ENCODE measurements at regions not wholly inside any gene's neighbourhood (a gene's known extent, or its start where the extent isn't known, plus 50 kb on each side); places are given as distances from the start of the nearest gene placed in this dataset.

DNA sequence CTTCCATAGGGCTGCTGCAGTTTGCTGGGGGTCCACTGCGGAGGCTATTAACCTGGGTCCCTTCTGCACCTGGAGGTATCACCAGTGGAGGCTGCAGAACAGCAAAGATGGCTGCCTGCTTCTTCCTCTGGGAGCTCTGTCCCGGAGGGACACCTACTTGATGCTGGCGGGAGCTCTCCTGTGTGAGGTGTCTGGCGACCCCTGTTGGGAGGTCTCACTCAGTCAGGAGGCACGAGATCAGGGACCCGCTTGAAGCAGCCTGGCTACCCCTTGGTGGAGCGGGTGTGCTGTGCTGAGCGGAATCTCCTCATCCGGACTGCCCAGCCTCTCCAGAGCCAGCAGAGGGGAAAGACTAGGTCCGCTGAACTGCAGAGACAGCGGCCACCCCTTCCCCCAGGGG, 56.0 kb upstream of the CTXND1 start:
- TF ChIP-seq, protein P1, sequence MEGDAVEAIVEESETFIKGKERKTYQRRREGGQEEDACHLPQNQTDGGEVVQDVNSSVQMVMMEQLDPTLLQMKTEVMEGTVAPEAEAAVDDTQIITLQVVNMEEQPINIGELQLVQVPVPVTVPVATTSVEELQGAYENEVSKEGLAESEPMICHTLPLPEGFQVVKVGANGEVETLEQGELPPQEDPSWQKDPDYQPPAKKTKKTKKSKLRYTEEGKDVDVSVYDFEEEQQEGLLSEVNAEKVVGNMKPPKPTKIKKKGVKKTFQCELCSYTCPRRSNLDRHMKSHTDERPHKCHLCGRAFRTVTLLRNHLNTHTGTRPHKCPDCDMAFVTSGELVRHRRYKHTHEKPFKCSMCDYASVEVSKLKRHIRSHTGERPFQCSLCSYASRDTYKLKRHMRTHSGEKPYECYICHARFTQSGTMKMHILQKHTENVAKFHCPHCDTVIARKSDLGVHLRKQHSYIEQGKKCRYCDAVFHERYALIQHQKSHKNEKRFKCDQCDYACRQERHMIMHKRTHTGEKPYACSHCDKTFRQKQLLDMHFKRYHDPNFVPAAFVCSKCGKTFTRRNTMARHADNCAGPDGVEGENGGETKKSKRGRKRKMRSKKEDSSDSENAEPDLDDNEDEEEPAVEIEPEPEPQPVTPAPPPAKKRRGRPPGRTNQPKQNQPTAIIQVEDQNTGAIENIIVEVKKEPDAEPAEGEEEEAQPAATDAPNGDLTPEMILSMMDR (IDR thresholded peaks at IDR 0.05) = no peak
- Histone ChIP-seq H3K79me2 (no peaks in the 10 kb centered on the region), H3K4me2 (ENCODE audit: low read length) (no peak overlapping the region), H3K36me3 (ENCODE audit: control insufficient read depth, insufficient read depth, low read length) (no peaks in the 10 kb centered on the region), H3K9ac (no peak overlapping the region), H3K27me3 (ENCODE audit: control insufficient read depth, insufficient read depth, low read length) (no peaks in the 10 kb centered on the region), H3K9me3 (ENCODE audit: control insufficient read depth, low read length) (no peaks in the 10 kb centered on the region), H2AFZ (no peak overlapping the region), H3K27ac (no peak overlapping the region), H3K4me3 (ENCODE audit: low read depth, low read length) (no peak overlapping the region), H3K4me1 (no peaks in the 10 kb centered on the region)

DNA sequence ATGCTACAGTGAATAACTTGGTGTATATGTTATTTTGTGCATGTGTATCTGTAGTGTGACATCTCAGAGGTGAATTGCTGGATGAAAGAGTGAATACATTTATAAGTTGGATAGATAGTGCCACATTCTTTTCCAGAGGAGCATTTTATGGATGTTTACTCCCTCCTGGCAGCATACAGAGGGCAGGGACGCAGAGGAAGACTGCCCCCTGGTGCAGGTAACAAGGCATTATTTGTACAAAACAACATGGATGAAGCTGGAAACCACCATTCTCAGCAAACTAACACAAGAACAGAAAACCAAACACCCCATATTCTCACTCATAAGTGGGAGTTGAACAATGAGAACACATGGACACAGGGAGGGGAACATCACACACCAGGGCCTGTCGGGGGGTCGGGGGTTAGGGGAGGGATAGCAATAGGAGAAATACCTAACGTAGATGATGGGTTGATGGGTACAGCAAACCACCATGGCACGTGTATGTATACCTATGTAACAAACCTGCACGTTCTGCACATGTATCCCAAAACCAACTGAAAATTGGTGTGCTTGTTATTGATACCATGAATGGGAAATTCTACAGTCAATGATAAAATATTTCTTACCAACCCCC, 57.9 kb upstream of the CTXND1 start:
- no peaks in the 10 kb centered on the region for H3K4me1 ChIP-seq
- H2AFZ ChIP-seq = no peak overlapping the region
- H3K36me3 ChIP-seq (ENCODE audit: control insufficient read depth, insufficient read depth, low read length) = no peaks in the 10 kb centered on the region
- H3K4me2 ChIP-seq (ENCODE audit: low read length) = no peak overlapping the region
- TF ChIP-seq, protein P1 (IDR thresholded peaks at IDR 0.05) = peak; percentile 17
- H3K27ac ChIP-seq = no peak overlapping the region
- H3K27me3 ChIP-seq (ENCODE audit: control insufficient read depth, insufficient read depth, low read length) = no peaks in the 10 kb centered on the region
- no peak overlapping the region for H3K4me3 ChIP-seq (ENCODE audit: low read depth, low read length)
- H3K9ac ChIP-seq = no peak overlapping the region
- H3K9me3 ChIP-seq (ENCODE audit: control insufficient read depth, low read length) = no peaks in the 10 kb centered on the region
- no peaks in the 10 kb centered on the region for H3K79me2 ChIP-seq

DNA sequence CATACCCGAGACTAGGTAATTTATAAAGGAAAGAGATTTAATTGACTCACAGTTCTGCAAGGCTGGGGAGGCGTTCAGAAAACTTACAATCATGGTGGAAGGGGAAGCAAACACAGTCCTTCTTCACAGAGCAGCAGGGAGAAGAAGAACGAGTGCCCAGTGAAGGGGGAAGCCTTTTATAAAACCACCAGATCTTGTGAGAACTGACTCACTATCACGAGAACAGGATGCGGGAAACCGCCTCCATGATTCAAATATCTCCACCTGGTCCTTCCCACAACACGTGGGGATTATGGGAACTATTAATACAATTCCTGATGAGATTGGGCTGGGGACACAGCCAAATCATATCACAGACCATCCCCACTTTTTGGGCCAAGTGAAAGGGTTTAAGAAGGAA, 58.8 kb upstream of the CTXND1 start:
- Histone ChIP-seq H3K4me2 (ENCODE audit: low read length) (no peak overlapping the region), H3K27me3 (ENCODE audit: control insufficient read depth, insufficient read depth, low read length) (no peaks in the 10 kb centered on the region), H3K27ac (no peak overlapping the region), H3K4me3 (ENCODE audit: low read depth, low read length) (no peak overlapping the region), H3K9ac (no peak overlapping the region), H3K9me3 (ENCODE audit: control insufficient read depth, low read length) (no peaks in the 10 kb centered on the region), H2AFZ (no peak overlapping the region), H3K79me2 (no peaks in the 10 kb centered on the region), H3K36me3 (ENCODE audit: control insufficient read depth, insufficient read depth, low read length) (no peaks in the 10 kb centered on the region), H3K4me1 (no peaks in the 10 kb centered on the region)
- TF ChIP-seq, protein P1 (IDR thresholded peaks at IDR 0.05) = no peak

DNA sequence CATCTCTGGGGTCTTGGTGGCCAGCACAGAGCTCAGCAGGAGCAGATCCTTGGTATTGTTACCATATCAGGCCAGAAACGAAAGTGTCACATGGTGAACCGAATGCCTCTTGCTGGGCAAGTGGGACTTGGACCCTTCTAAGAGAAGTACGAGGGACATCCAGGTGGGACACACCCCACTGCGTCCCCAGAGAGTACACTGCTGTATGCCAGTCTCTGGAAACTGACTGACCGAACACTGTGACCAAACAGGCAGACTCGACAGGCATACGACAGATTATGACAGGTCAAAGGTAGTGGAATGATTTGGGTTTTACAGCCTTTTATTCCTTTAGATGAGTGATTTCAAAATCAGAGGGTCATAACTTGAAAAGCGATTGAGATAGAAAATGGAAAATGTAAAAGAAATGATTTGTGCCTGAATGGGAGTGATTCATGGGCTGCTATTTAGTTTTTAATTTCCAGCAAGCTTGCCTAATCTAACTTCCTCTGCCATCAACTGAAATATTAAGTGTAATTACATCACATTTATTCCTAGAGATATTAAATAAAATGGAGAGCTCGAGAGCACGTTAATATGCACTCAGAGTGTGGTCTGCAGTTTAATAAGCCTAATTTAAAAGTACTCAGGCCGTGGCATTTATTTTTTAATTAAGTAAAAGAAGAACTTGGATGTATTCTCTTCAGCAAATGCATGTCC, 63.4 kb upstream of the CTXND1 start:
- H3K36me3 ChIP-seq (ENCODE audit: control insufficient read depth, insufficient read depth, low read length) = no peaks in the 10 kb centered on the region
- TF ChIP-seq, protein P1 (IDR thresholded peaks at IDR 0.05) = no peak

More for the DNA sequence above, 63.4 kb upstream of the CTXND1 start:
- Histone ChIP-seq H3K27ac (no peak overlapping the region), H3K4me1 (no peaks in the 10 kb centered on the region), H3K9me3 (ENCODE audit: control insufficient read depth, low read length) (no peaks in the 10 kb centered on the region), H3K79me2 (no peaks in the 10 kb centered on the region), H3K9ac (no peak overlapping the region), H2AFZ (no peak overlapping the region), H3K27me3 (ENCODE audit: control insufficient read depth, insufficient read depth, low read length) (no peaks in the 10 kb centered on the region), H3K4me3 (ENCODE audit: low read depth, low read length) (no peak overlapping the region), H3K4me2 (ENCODE audit: low read length) (no peak overlapping the region)
